ENCODE measurements at regions not wholly inside any gene's neighbourhood (a gene's known extent, or its start where the extent isn't known, plus 50 kb on each side); places are given as distances from the start of the nearest gene placed in this dataset.
A peak's percentile ranks its signal among the peaks of the same experiment; 100 is the strongest.

DNA sequence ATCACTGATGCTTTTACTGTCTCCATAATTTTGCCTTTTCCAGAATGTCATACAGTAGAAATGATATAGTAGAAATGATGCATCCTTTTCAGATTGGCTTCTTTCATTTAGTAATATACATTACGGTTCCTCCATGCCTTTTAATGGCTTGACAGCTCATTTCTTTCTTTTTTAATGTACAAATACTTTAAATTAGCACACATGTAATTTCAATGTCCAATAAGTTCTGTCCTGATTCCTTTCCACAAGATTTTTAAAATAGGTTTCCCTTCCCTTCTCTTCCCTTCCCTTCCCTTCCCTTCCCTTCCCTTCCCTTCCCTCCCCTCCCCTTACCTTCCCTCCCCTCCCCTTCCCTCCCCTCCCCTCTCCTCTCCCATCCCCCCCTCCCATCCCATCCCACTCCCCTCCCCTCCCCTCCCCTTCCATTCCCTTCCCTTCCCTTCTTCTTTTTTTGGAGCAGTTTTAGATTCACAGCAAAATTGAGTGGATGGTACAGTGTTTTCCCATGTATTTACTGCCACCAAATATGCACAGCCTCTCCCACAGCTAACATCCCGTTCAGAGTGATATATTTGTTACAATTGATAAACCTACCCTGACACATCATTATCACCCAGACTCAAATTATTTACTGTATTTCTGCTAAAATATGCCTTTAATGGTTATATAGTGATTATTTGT lies 398.8 kb downstream of the RNF144B start:
- DNase-seq: no peak

DNA sequence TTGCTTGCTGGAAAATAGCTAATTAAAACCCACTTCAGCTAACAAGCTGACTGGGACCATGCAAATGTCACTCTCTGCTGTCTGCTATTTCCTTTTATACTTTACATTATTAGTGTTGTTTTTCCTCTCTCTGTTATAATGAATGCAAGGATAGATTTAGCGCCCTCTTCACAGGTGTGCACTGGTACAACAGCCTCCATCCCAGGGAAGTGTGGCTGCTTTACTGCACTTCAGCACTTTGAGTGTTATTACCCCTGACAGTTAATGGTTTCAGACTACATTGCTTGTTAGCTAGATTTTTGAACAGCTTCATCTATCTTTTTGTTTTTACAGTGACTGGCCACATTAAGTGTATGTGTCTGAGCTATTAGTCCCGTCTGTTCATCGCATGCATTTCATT lies 405.7 kb downstream of the RNF144B start:
- DNase-seq: no peak

DNA sequence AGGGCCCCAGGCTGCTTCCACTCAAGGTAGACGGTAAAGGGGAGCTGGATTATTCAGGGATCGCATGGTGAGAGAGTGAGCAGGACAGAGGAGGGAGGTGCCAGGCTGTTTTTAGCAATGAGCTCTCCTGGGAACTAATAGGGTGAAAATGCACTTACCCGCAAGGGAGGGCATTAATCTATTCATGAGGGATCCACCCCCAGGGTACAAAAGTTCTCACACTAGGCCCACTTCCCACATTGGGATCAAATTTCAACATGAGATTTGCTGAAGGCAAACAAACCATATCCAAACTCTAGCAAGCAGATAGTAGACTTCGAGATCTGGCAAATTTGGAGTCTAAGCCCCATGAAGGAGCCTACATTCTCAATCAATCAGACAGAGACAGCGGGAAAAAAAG lies 408.6 kb downstream of the RNF144B start:
- DNase-seq: no peak

DNA sequence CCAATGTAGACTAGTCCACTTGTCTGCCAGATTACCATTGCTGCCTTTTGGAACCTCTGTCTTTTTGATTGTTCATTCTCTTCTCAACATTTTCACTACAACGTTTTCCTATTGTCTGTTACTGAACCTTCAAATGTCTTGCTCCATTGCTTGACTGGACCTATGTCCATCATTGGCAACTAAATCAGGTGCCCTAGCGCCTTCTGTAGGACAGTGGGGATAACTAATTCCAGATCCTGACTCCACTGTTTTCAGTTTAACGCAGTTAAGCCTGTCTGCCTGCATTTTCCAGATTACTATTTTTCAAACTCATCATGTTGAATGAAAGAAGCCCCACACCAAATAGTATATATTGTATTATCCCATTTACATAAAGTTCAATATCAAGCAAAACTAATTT lies 433.6 kb downstream of the RNF144B start:
- DNase-seq: no peak

DNA sequence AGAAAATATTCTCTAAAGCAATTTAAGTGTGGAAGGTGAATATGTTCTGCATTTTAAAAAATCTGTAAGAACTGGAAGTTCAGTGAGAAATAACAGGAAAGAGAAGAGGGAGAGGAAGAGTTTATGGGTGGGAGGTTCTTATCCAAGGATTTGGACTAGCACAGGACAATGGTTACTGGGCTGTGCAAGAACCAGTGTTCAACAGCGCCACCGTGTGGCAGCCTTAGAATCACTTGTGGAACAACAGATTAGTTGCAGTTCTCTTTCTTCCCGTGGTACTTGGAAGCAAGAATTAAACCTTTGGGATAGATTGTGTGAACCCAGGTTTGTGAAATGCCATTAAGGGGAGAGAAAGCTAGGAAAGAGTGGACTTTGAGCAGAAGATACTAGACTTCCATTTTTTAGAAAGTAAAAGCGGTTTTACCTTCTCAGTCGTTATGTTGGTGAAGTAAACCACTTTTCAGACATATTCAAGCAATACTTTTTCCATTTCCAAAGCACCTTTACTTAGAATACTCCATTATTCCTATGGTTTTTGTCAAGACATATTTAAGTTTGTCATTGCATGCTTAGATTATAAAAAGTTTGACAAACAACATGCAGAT lies 436.7 kb downstream of the RNF144B start:
- peak; percentile 67 for DNase-seq

DNA sequence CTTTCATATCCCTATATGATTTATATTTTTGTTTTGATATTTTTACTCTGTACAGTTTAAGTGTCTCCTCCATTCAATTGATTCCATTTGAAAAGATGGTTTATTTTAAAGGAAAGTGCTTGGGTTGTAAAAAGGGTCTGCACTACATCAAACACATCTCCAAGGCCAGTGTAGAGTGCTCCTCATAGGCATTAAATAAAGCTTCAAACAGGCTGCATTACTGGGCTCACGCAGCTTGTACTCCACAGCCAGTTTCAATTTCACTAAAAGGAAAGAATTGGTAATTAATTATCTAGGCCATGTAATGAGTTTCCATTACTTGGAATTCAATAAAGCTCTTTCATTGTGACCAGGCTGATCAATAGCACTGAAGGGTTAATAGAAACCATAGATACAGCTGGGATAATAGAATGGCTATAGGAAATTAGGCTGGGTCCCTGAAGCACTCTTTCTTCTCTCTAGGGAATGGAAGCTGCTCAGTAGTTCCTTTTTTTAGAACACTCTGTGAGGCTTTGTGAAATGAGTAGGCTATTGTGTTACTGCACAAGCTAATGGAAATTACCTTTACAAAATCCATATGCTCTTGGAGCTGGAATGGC lies 442.2 kb downstream of the RNF144B start:
- DNase-seq: no peak

DNA sequence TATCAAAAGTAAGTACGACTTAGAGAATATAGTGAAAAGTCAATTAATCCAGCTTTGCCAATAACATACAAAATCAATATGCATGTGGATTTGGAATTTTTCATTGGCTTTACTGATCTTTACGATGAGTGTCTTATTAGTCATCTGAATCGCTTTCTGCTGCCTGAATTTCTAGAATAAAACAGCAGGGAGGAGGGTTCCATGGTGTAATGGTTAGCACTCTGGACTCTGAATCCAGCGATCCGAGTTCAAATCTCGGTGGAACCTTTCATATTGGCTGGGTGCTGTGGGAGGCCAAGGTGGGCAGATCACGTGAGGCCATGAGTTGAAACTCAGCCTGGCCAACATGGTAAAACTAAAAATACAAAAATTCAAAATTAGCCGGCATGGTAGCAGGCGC lies 448.8 kb downstream of the RNF144B start:
- DNase-seq: no peak

- DNase-seq: no peak
These were observed 449.9 kb downstream of the RNF144B start for GRCh38 chr6:18837013-18837412.

GRCh38 chr6:18842534-18842933 lies 455.4 kb downstream of the RNF144B start:
- no peak for DNase-seq

DNA sequence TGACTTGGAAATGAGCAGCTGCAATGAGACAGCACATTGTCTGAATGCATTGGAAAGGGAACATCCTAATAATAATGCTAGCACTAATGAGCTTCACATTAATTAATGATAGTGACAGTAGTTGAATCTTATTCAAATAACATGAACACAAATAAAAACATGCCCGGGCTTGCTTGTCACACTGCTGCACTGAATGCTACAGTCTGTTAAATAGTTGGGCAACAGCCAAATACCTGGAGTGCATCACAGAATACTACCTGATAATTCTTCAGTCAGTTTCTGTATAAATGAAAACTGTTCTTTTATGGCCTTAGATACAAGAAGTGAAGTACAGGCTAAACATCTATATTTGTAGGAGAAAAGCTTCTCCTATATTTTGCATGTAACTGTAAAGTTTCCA lies 458.7 kb downstream of the RNF144B start:
- no peak for DNase-seq

GRCh38 chr6:18846327-18846726 lies 459.2 kb downstream of the RNF144B start:
- no peak for DNase-seq

- DNase-seq: no peak
These were observed 474.1 kb downstream of the RNF144B start for GRCh38 chr6:18861204-18861603.

DNA sequence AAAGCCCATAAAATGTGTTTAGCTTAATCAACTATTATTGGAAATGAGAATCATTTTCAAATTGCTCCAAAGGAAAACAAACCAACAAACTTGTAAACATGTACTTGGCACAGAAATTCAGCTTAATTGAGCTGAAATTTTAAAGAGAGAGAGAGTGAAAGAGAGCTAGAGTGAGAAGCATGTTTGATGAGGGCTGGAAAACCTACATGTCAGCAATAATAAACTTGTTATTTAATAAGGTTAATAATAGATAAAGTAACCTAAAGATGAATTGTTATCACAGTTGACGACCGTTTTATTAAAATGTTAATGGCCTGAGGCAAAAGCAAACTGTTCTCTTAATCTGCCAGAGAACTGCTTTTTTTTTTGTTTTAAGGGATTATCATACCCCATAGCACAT lies 496.1 kb downstream of the RNF144B start:
- no peak for DNase-seq

DNA sequence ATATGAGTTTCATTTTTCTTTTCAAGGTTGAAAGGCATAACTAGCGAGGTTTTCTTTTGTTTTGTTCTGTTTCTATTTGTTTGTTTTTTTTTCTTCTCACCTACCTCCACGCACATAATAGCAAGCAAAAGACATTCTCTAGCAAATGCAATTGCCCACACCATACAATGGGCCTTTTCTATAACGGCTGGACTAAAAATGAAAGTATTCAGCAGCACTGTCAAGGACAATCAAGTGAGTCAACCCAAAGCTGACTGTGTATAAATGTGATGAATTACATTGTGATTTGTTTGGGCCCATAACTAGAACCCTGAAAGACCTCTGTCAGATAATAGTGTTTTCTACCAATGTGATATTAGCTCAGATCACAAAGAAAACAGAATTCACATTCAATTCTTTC lies 496.7 kb downstream of the RNF144B start:
- no peak for DNase-seq

- no peak for DNase-seq
These were observed 506.6 kb downstream of the RNF144B start for GRCh38 chr6:18893540-18894269.

- no peak for DNase-seq
These were observed 510.2 kb downstream of the RNF144B start for GRCh38 chr6:18897350-18897749.

- DNase-seq: no peak
These were observed 517.5 kb downstream of the RNF144B start for GRCh38 chr6:18904681-18905080.

- DNase-seq: no peak
These were observed 533.6 kb downstream of the RNF144B start for GRCh38 chr6:18920701-18921100.

DNA sequence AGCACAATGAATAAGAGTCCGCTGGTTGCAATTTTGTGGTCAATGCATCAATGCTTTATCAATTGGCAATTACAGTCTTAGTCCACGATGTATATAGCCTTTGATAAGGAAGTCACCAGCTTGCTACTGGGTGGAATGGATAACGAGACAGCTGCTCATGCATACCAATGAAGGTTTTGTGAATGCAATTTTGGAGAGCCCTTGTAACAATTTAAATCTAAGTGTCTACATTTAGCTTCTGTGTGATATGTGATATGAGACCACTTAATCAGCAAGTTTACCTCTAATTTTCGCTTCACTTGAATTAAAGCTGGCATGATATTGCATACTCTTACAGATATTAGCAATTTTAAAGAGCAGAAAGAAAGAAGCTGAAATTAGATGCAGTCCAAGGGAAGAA lies 543.9 kb downstream of the RNF144B start:
- DNase-seq: no peak

GRCh38 chr6:18958146-18958545 lies 571.0 kb downstream of the RNF144B start:
- no peak for DNase-seq

- DNase-seq: no peak
These were observed 574.4 kb downstream of the RNF144B start for GRCh38 chr6:18961566-18961965.

DNA sequence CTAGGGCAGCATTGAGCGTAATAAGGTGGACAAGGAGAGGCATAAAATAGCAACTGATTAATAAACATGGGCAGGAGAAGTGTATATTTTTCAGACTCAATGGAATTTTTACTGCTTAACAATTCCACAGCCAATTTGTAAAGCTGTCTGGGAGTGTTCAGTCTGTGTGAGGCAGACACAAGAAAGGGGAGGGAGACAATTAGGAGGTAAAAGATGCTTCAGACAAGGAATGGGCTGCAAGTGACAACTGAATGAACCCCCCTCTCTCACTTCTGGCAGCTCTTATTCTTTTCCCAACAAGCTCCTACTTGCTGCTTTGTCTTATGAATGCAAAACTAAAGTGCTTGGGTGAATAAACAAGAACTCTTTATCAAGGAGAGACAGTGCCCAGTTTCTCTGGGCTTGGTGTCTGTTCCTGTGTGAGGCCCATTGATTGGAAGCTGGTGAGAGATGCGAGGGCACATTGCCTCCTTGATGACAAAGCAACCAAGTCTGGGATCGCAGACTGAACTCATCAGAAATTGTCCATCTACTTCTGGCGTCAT lies 575.3 kb downstream of the RNF144B start:
- DNase-seq: no peak

DNA sequence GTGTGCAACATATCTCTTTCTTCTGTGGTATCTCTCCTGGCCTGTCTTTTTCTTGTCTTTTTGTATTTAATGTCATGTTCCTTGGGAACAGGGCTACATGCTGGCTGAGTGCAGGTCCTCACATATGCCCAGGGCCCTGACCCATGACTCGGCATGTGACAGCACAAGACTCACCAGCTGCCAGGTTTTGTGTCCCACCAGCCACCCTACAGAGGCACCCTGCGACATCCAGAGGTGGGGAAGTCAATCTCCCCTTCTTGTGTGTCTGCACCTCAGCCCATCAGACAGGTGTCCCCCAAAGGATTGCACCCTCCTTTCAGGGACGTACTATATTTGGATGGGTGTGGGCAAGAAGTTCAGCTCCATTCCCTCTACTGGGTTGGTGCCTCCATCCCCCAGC lies 576.3 kb downstream of the RNF144B start:
- no peak for DNase-seq

DNA sequence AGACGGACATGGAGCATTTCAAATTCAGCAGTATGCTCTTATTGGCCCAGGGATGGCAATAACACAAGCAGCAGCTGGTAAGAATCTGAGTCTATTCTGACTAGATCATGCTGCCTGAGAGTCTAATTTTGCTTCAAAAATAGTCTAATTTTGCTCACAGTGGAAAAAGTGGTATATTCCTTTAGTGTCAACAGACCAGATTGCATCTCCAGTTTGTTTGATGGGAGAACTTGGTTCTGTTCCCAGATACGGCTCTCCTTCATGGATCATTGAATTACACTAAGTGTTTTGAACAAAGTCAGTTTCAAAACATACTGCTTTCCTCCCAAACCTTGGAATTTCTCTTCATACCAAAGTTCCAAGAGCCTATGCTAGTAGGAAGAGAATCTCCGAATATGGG lies 586.1 kb downstream of the RNF144B start:
- DNase-seq: no peak
